GM23338 (cell line): ENCODE measurements at regions not wholly inside any gene's neighbourhood (a gene's known extent, or its start where the extent isn't known, plus 50 kb on each side); places are given as distances from the start of the nearest gene placed in this dataset.

Experiments used
- EZH2 ChIP-seq: fragments of 200-600 bp; sonication (generic); IDR thresholded peaks from one replicate; pipeline ENCODE4 v1.8.0; 2017; ENCODE audit warnings: antibody characterized with exemption, mild to moderate bottlenecking, low read depth; ENCODE audit not compliant: unreplicated experiment
- NANOG ChIP-seq: IDR thresholded peaks from 2 replicates; pipeline ENCODE4 v1.6.1; 2016; ENCODE audit warnings: antibody characterized with exemption, borderline replicate concordance
- TF ChIP-seq, protein P1 (sequence below), 2 experiments: fragments of 200-600 bp in 1 of 2; sonication (generic) in 1 of 2; conservative IDR thresholded peaks; 2 replicates each; pipeline versions ENCODE4 v1.5.1 to v1.6.1; 2016 to 2017; ENCODE audit warnings: antibody characterized with exemption in 2 of 2, low read depth in 2 of 2, mild to moderate bottlenecking in 2 of 2, moderate library complexity in 1 of 2

DNA sequence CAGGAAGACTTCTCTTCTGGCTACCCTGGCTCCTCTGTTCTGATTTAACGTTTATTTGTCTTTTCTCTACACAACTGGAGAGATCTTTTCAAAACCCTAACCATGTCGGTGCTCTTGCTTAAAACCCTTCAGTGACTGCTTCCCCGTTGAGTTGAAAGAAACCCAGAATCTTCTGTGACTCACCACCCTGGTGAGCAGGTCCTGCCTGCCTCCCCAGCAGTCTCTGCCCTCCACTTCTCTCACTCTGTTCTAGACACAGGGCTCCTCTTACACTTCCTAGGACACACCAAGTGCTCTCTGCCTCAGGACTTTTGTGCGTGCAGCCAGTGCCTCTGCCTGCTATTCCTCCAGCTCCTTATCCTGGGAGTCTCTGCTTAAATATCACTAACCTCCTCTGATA is 131.4 kb downstream of the IER5 start:
- TF ChIP-seq, protein P1, sequence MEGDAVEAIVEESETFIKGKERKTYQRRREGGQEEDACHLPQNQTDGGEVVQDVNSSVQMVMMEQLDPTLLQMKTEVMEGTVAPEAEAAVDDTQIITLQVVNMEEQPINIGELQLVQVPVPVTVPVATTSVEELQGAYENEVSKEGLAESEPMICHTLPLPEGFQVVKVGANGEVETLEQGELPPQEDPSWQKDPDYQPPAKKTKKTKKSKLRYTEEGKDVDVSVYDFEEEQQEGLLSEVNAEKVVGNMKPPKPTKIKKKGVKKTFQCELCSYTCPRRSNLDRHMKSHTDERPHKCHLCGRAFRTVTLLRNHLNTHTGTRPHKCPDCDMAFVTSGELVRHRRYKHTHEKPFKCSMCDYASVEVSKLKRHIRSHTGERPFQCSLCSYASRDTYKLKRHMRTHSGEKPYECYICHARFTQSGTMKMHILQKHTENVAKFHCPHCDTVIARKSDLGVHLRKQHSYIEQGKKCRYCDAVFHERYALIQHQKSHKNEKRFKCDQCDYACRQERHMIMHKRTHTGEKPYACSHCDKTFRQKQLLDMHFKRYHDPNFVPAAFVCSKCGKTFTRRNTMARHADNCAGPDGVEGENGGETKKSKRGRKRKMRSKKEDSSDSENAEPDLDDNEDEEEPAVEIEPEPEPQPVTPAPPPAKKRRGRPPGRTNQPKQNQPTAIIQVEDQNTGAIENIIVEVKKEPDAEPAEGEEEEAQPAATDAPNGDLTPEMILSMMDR (conservative IDR thresholded peaks at IDR 0.05; ENCODE audit: low read depth in 2 of 2), result no peak
- TF ChIP-seq NANOG, result no peak
- TF ChIP-seq EZH2, result no peak
